NCI-H146 (cell line): ENCODE measurements at regions not wholly inside any gene's neighbourhood (a gene's known extent, or its start where the extent isn't known, plus 50 kb on each side); places are given as distances from the start of the nearest gene placed in this dataset.

Source experiments
- DNase-seq: peaks from one replicate; lab custom pipeline; 2025; lab: John Stamatoyannopoulos, UW

- no peak for DNase-seq
Measured at GRCh38 chr9:26058111-26058895, 380.1 kb upstream of the TUSC1 start.

DNA sequence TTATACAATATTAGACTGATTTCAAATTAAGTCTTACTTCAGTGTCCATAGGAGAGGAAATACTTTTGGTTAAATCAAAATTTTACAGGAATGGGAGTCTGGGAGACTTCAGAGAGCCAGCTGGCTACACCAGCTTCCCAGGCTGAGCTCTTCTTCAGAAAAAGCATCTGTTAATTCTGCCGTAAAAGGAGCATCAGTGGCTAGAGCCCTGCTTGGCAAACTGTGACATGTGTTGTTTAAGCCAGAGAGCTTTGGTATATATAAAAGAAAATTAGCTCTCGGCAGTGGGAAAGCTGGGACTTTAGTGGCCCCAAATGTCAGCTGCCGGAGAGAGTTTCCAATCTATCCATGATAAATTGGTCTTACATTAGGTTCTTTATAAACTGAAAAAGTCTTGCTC is 378.8 kb upstream of the TUSC1 start:
- DNase-seq, result no peak

GRCh38 chr9:26054600-26055520 is 376.6 kb upstream of the TUSC1 start:
- DNase-seq, result no peak

DNA sequence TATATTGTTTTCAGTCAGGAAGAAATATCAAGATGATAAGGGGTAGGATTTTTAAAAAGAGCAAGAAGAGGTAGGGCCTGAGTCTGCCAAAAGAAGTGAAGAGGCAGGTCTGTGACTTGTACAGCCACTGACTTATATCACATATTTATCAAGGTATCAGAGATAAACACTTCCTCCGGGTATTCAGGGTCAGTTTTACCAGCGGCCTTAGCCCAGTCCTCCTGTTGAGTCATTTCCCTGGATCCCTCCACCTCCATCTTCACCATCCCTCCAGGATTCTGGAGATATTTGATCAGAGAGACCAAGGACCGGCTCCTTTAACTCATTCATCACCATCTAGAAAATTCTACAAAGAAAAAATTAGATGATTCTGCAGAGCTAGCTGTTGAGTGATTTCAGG is 375.7 kb upstream of the TUSC1 start:
- DNase-seq, result no peak

DNA sequence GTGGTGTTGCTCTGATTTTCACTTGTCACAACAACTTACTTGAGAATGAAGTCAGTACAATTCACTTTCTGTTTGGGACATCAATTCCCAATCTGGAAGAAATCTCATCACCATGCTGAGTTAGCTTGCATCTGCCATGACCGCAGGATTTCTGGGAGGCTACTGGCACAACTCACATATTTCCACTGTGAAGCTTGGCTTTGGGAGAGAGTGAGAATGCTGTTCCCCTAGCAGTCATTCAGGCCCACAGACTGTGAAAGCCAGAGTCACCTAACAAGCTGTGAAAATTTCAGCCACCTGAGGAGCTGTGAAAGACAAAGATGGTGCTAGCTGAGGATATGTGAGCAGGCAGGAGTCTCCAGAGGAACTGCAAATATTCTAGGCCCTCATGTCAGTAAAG is 365.2 kb upstream of the TUSC1 start:
- DNase-seq, result no peak

GRCh38 chr9:26034786-26035185 is 356.5 kb upstream of the TUSC1 start:
- DNase-seq, result no peak

GRCh38 chr9:26033336-26033735 is 355.1 kb upstream of the TUSC1 start:
- DNase-seq, result no peak

GRCh38 chr9:26026423-26027100 is 348.3 kb upstream of the TUSC1 start:
- no peak for DNase-seq

- DNase-seq, result no peak
Measured at GRCh38 chr9:26013199-26013598, 335.0 kb upstream of the TUSC1 start.

DNA sequence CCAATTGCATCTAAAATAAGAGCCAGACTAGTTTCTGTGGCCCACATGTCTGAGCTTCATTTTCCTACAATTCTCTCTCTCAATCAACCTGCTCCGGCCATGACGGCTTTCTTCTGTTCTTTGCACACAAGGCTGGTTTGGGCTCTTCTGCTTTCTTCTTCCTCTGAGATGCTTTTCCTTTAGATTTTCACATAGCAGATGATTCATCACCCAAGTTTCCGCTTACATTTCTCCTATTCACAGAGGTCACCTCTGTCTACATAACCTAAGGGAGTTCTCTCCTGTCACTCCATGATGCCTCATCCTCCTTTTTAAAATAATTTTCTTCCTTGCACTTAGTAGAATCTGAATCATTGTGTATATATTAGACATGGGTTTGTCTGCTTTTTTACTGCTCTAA is 334.6 kb upstream of the TUSC1 start:
- no peak for DNase-seq

DNA sequence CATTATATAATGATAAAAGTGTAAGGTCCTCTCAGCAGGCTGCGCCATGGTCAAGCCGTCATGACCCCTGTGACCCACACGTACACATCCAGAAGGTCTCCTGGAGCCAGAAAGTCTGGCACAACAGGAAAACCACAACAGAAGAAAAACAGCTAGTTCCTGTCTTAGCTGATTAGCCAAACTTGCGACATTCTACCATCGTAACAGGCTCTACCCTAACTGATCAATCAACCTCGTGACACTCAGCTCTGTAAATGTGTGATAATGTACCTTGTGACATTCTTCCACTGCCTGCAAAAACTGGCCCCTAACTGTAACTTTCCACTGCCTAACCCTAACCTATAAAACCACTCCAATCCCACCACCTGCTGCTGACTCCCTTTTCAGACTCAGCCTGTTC is 316.4 kb upstream of the TUSC1 start:
- DNase-seq, result no peak

DNA sequence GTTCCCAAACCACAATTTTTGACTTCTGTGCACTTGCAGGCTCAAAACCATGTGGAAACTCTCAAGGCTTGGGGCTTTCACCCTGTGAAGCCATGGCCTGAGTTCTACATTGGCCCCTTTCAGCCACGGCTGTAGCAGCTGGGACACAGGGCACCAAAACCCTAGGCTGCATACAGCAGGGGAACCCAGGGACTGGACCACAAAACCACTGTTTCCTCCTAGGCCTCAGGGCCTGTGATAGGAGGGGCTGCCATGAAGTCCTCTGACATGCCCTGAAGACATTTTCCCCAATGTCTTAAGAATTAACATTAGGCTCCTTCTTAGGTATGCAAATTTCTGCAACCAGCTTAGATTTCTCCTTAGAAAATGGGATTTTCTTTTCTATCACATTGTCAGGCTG is 312.1 kb upstream of the TUSC1 start:
- no peak for DNase-seq

GRCh38 chr9:25975667-25976066 is 297.4 kb upstream of the TUSC1 start:
- DNase-seq, result no peak

DNA sequence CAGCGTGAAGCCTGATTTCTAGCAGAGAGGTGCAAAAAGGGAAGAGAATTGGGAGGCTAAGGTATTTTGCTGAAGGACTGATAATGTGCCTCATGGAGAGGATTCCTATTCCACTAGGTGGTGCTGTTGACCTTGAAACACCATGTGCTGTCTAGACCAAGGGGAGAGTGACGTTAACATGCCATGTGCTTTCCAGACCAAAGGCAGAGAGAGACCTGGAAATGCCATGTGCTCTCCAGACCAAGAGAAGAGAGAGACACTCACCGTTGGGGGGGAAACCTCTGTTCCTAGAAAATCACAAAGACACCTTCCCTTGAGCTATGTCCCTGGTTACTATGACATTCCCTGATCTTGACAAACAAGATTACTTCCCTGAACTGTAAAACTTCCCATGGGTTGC is 286.0 kb upstream of the TUSC1 start:
- DNase-seq, result peak; percentile 47

- DNase-seq, result no peak
Measured at GRCh38 chr9:25960178-25960577, 281.9 kb upstream of the TUSC1 start.

DNA sequence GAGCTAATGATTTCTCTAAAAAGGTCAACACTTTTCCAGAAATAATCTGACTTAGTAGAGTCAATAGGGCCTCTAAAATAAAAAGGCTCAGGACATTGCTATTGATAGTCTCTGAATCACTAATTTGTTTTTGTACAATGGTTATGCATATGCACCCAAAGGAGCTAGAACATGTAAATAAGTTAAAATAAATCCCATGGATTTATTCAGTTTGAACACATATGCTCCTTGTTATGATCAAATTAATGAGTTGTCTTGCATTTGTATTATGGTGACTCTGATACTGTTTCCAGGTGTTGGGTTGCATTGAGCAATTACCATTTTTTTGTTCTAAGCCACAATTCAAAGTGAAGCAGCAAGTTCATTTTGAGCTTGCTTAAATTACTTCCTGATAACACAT is 276.0 kb upstream of the TUSC1 start:
- no peak for DNase-seq

DNA sequence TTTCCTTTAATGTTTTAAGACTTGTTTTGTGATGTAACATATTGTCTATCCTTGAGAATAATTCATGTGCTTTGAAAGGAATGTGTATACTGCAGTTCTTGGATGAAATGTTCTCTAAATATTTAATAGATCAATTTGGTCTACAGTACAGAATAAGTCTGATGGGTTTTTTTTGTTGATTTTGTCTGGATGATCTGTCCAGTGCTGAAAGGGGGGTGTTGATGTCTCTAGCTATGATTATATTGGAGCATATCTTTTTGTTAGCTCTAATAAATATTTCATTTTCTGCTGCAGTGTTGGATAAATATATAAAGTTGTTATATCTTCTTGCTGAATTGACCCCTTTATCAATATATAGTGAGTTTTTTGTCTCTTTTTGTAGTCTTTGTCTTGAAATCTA is 269.9 kb upstream of the TUSC1 start:
- DNase-seq, result no peak

GRCh38 chr9:25939126-25939525 is 260.9 kb upstream of the TUSC1 start:
- no peak for DNase-seq

- no peak for DNase-seq
Measured at GRCh38 chr9:25936031-25936430, 257.8 kb upstream of the TUSC1 start.

GRCh38 chr9:25935188-25935587 is 256.9 kb upstream of the TUSC1 start:
- no peak for DNase-seq

GRCh38 chr9:25918761-25919160 is 240.5 kb upstream of the TUSC1 start:
- no peak for DNase-seq

DNA sequence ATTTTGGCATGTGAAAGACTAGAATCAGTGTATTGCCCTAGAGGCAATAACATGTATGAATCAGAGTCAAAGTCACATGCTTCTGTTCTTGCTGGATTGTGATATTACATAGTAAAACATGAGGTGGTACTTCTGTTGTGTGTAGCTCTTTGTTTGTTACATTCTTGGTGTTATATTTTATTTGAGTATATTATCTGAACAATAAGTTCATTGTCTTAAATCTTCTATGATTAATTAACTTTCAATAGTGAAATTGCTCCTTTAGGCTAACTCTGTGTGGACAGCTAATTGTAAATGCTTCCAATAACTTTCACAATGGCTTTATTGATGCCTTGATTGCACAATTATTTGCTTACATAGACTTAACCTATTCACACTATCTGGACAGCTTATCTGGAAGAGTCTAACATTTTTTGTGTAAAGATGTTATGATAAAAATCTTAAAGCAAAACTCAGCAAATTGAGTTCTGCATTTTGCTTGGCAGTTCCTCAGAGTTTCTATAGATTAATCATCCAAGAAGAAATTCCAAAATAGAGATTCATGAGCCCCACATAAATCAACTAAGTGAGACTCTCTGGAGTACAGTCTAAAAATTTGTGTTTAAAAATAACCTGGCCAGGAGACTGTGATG is 239.6 kb upstream of the TUSC1 start:
- no peak for DNase-seq
